HG02623 (cell line): ENCODE measurements at regions not wholly inside any gene's neighbourhood (a gene's known extent, or its start where the extent isn't known, plus 50 kb on each side); places are given as distances from the start of the nearest gene placed in this dataset.
"Not testable (repeated sequence)": the region's sequence is repeated elsewhere in the genome, so short reads cannot be mapped to it uniquely, and the experiment has no call there.

Experiments
- ATAC-seq: cut with Tn5 transposase; IDR thresholded peaks from one replicate; pipeline ENCODE4 v1.9.1; 2021; ENCODE audit warnings: moderate library complexity; ENCODE audit not compliant: unreplicated experiment

GRCh38 chr13:78876915-78877549, 218.1 kb upstream of the OBI1 start:
- ATAC-seq = no peak

DNA sequence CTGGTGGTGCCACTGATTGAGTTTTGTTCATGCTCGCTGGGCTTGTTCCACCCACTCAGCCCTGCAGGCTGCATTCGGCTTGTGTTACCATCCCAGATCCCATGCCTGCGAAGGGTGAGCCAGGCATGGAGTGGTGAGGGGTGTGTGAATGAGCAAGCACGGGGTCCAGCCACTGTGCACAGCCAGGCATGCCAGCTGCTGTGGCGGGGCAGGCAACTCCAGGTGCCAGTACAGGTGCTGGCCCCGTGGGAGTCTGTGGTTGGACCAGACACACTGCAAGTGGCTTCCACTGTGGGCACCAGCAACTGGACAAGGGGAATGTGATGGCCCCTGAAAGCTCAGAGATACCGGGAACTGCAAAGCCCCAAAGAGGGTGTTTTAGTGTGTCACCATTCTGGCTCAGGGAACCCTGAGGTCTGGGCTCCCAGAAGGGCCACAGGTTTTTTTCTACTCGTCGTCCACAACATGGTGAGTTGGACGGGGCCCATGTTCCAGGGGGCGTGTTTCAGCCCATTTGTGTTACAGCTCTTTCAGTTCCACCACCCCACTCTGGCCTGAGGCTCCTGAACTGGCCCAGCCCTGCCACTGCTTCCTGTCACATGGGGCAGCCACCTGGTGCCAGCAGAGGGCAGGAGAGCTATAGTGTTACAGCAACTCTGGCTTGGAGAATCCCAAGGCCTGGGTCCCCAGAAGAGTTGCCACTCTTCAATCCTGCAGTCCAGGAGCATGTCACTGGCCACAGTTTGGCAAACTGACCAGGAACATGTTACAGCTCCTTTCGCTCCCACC, 217.0 kb upstream of the OBI1 start:
- ATAC-seq = no peak

DNA sequence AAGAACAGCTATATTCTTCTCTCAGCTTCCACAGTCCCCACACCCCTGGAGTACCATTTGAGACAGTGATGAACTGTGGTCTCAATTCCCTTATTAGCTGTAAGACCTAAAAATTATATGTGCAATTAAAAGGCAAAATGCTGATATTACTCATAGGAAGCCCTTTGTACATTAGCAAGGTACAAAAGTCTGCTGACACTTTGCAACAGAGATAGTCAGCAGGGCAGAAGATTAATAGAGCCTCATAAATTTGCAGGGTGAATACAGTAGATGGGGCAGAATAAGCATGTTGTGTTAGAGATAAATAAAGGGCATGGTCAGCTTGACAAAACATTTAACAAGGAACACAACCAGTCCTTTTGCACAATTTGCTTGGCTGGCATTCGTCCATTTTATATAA, 210.0 kb upstream of the OBI1 start:
- no peak for ATAC-seq

DNA sequence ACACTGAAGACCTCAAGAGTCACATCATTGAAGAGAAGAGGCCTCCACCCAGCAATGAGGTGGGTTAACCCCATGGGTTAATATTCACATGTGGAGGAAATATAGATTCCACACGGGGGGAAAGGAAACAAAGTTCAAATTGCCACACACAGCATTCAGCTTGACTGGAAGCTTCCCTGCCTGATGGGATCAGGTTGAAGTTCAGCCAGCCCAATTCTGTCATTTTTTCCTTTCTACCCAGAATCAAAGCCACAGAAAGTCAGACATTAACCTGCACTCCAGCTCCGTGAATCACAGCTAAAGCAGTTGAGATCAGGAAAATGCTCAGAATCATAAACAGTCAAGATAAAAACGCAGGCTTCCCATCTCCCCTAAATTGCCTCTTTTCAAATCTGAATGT, 208.7 kb upstream of the OBI1 start:
- no peak for ATAC-seq

DNA sequence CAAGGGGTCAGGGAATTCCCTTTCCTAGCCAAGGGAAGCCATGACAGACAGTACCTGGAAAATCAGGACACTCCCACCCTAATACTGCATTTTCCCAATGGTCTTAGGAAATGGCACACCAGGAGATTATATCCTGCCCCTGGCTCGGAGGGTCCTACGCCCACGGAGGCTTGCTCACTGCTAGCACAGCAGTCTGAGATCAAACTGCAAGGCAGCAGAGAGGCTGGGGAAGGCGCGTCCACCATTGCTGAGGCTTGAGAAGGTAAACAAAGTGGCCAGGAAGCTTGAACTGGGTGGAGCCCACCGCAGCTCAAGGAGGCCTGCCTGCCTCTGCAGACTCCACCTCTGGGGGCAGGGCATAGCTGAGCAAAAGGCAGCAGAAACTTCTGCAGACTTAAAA, 207.1 kb upstream of the OBI1 start:
- ATAC-seq = not testable (repeated sequence)

GRCh38 chr13:78862446-78862845, 203.5 kb upstream of the OBI1 start:
- no peak for ATAC-seq

- no peak for ATAC-seq
Observed at GRCh38 chr13:78852709-78853108, 193.8 kb upstream of the OBI1 start.

DNA sequence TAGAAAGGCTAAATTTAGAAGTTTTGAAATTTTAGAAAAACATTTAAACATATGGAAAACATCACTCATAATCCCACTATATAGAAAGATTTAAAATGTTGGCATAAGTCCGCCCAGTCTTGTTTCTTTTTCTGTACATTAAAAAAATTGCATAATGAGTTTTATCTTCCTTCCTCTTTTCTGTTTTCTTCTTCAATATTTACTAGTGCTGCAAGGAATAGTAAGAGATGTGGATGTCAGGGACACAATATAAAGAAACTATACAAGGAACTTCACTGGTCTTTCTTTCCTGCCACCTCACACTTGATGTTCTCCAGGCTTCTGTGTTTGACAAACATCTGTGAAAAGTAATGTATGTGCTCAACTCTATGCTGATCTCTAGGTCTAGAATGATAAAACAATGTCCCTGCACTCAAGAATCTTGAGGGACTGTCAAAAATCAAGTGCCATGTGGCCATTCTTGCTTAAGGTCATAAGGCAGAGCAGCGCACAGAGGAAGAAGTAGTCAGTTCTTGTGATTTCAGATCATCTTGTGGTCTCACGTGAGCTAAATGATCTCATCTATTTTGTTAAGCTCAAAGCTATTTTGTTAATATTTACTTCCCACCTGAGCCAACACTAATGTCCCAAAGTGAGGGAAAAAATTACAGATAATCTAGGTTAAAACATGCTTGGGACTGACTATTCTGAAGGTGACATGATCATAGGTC, 186.9 kb upstream of the OBI1 start:
- no peak for ATAC-seq

DNA sequence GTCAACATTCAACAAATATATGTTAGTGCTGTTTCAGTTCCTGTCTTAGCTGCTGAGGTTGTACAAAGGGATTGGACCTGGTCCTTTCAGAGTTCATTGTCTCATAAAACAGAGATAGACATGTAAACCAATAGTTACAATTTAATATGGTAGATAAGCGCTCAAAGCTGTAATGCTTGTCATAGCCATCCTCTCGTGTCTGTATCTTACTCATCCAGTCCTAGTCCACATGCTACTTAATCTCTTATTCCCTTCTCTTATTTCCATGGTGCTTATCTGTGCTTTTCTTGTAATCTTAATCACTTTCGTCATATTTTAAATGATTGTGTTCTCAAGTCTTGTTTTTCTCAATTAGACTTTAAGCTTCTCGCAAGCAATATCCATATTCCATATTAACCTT, 185.2 kb upstream of the OBI1 start:
- ATAC-seq = no peak

- no peak for ATAC-seq
Observed at GRCh38 chr13:78841358-78841963, 182.5 kb upstream of the OBI1 start.

DNA sequence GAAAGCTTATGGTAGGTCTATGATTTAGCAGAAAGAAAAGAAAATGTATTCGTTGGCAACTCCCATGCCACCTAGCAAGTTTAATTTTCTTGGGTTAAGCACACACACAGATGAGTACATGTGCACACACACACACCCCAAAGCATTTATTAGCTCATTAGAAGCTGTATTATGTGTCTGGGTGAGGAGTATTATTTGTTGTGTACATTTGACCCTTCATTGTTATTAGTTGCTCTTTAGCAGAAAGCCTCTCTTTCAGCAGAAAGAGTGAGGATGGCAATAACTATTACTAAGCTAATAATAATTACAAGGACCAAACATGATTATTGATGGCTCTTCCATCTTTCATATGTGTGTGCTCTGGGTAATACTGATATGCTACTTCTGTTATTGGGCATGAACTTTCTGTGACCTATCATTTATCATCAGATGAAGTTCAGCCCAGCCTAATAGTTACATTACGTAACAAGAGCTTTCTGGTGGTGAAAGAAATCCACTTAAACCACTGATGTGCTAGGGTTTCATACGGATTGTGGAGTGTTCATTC, 177.4 kb upstream of the OBI1 start:
- no peak for ATAC-seq

DNA sequence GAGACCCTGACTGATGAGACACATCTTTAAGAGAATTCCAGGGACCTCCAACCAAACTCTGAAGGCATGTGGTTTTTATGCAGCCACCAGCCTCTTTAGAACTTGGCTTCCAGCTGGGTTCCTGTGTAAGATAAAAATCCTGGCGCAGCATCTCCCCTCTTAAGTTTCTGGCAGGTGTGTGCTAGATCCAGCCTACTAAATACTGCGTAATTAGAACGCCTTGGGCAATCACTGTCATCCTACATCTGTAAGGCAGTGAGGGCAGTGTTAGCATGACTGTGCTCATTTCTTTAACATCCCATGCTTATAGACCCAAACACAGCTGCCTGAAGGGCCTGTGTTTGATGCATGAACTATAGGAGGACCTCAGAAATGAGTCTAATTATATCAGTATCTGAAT, 173.5 kb upstream of the OBI1 start:
- ATAC-seq = no peak

DNA sequence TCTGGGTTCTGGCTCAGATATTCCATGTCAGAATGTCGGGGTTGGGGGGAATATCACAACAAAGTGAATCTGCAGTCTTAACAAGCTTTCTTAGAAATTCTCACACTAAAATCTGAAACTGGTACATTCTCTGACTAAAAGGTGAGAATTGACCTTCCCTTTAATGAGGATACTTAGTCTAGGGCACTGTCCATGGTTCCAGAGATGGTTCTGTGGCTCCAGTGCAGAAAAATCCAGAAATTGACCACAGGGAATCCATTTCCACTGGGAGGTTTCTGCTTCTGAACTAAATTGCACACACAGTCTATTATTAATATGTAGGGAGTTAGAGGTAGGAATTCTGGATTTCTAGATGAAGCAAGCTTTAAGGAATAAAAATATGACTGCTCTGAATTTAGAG, 171.6 kb upstream of the OBI1 start:
- ATAC-seq = no peak

DNA sequence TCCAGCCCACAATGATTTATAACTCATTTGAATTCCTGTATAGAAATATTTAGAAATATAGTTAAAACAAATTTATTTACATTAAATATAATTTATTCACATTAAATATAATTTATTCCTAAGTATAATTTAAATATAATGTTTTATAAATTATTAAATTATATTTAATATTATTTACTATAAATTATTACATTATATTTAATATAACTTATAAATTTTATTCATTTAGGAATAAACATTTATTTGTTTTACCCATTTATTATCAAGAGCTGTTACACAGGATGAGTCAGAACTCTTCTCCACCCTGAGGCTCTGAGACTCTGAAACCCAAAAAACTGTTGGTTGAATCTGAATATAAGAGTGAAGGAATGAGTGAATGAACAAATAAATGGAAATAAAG, 170.9 kb upstream of the OBI1 start:
- no peak for ATAC-seq

DNA sequence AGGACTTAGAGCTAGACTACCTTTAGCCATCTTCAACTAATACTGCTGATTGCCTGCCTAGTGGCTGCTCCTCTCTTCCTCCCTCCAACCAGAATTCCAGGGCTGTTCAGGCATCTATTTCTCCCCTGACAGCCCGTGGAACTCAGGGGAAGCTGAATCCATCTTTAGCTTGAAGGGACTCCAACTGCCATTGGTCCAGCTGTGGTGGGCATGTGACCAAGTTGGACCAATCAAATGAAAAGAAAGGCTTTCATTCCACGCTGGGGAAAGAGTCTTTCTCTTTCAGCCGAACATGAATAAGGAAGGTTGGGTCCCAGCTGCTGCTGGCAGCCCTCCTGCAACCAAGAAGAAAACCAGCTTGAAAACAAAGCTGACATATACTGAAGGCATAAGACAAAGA, 168.5 kb upstream of the OBI1 start:
- no peak for ATAC-seq

DNA sequence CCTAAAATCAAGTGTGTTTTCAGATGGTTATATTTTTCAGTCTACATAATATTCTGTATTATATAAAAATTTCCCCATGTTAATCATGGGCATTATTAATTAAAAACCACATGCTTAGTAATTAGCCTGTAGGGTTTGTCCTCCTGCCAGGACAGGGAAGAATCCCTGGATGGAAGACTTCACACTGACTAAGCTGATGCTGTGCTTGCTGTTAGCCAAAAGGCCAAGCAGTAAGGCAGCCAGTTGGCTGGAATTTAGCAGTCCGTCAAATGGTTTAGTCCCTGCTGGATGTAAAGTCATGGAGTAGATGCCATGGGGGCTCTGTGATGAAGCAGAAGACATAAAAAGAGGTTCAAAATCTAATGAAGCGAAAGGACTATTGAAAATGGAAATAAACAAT, 168.0 kb upstream of the OBI1 start:
- ATAC-seq = no peak

GRCh38 chr13:78826312-78826711, 167.4 kb upstream of the OBI1 start:
- no peak for ATAC-seq

- no peak for ATAC-seq
Observed at GRCh38 chr13:78820541-78820940, 161.6 kb upstream of the OBI1 start.

DNA sequence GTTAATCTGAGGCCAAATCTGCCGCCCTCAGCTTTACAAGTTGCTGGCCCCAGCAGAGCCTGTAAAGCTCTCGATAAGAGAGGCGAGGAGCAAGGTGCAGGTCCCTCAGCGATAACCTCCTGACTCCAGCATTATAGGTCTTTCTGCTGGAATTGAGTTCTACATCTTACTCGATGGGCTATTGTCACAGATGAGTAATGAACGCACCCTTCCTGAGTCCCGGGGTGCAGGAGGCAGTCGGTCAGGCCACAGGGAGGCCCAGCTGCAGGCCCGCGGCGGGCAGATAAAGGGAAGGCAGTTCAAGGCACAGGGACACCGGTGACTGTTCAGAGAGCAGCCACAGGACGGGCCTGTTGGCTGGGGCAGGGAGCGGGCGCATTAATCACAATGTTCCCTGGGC, 157.6 kb upstream of the OBI1 start:
- ATAC-seq = no peak

GRCh38 chr13:78816154-78816553, 157.2 kb upstream of the OBI1 start:
- ATAC-seq = no peak

- no peak for ATAC-seq
Observed at GRCh38 chr13:78806457-78806856, 147.5 kb upstream of the OBI1 start.
